ENCODE measurements at regions not wholly inside any gene's neighbourhood (a gene's known extent, or its start where the extent isn't known, plus 50 kb on each side); places are given as distances from the start of the nearest gene placed in this dataset.

GRCh38 chr3:14274612-14274936 is 96.0 kb downstream of the LSM3 start:
- Histone ChIP-seq H3K4me3 (ENCODE audit: low read length) (no peak overlapping the region), H3K27ac (ENCODE audit: low read depth, low read length) (no peak overlapping the region), H3K27me3 (ENCODE audit: control insufficient read depth, insufficient read depth, low read length, poor library complexity, severe bottlenecking) (no peaks in the 10 kb centered on the region), H3K36me3 (ENCODE audit: control insufficient read depth, insufficient read depth, low read length) (no peaks in the 10 kb centered on the region), H3K4me1 (ENCODE audit: control insufficient read depth, insufficient read depth, low read length) (peaks cover 7% of the 10 kb centered on the region), H3K9me3 (ENCODE audit: control insufficient read depth, low read length) (no peaks in the 10 kb centered on the region), H3K9ac (ENCODE audit: extremely low read depth, low read length, poor library complexity, severe bottlenecking) (no peak overlapping the region)
- Mint-ChIP-seq H3K4me1 (peaks cover 31% of the 10 kb centered on the region), H3K9me3 (peaks cover under 1% of the 10 kb centered on the region), H3K27ac (peak overlapping the region; percentile 50), H3K4me3 (no peak overlapping the region), H3K27me3 (ENCODE audit: insufficient read depth) (peaks cover 6% of the 10 kb centered on the region), H3K36me3 (ENCODE audit: low read depth) (no peaks in the 10 kb centered on the region)
- 88 to 92% methylated on average over 4 to 6 of the region's 6 CpGs for WGBS, 2 experiments (ENCODE audit: insufficient coverage in 1 of 2, insufficient read length in 1 of 2)
- peak; percentile 72 for DNase-seq
- no peak for TF ChIP-seq CTCF (conservative IDR thresholded peaks at IDR 0.05)

DNA sequence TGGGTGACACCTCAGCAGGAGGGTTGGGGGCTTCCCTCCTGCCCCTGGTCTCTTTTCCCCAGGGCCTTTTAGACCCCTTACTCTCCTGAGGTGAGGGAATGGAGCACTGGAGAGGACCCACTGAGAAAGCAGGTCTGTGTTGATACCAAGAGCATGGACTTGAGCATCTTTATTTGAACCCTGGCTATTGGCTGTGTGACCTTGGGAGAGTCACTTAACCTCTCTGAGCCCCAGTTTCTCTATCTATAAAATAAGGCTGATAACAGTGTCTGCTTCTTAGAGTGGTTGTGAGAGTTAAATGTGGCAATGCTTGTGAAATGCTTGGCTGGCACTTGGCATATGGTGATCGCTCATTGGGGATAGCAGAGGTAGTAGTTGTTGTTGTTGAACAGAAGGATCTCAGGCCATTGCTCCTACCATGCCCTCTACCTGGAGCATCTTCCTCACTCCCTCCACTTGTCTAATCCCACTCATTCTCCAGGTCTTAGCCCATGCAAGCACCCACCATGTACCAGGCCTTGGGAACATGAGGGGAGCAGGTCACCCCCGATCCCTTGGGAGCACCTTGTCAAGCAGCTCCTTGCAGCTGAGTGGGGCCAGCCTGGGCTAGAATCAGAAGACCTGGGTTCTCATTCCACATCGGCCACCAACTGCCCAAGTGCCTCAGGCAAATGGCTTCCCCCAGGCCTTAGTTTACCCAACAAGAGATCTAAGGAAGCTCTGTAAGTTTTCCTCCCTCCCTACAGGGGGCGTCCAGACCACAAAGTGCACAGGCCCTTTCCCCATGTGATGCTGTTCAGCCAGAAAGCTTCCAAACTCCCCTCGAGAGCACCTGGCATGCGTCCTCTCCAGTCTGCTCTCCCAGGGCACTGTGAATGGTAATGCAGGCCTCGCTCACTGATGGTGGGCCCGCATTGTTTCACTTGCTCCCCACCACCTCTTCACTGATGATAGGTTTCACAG is 96.7 kb downstream of the LSM3 start:
- peaks cover 7% of the 10 kb centered on the region for H3K27me3 Mint-ChIP-seq (ENCODE audit: insufficient read depth)
- DNase-seq: peak; percentile 78
- H3K27ac Mint-ChIP-seq: peak overlapping the region; percentile 75
- 84 to 100% methylated on average over 4 to 8 of the region's 8 CpGs for WGBS, 2 experiments (ENCODE audit: insufficient coverage in 1 of 2, insufficient read length in 1 of 2)
- peak; percentile 81 for TF ChIP-seq CTCF (conservative IDR thresholded peaks at IDR 0.05)
- no peak overlapping the region for H3K4me3 ChIP-seq (ENCODE audit: low read length)
- no peaks in the 10 kb centered on the region for H3K9me3 ChIP-seq (ENCODE audit: control insufficient read depth, low read length)
- no peak overlapping the region for H3K27ac ChIP-seq (ENCODE audit: low read depth, low read length)
- H3K4me1 ChIP-seq (ENCODE audit: control insufficient read depth, insufficient read depth, low read length): peaks cover 7% of the 10 kb centered on the region
- no peaks in the 10 kb centered on the region for H3K27me3 ChIP-seq (ENCODE audit: control insufficient read depth, insufficient read depth, low read length, poor library complexity, severe bottlenecking)
- H3K9me3 Mint-ChIP-seq: no peaks in the 10 kb centered on the region
- no peaks in the 10 kb centered on the region for H3K36me3 Mint-ChIP-seq (ENCODE audit: low read depth)
- H3K36me3 ChIP-seq (ENCODE audit: control insufficient read depth, insufficient read depth, low read length): no peaks in the 10 kb centered on the region
- peaks cover 31% of the 10 kb centered on the region for H3K4me1 Mint-ChIP-seq
- H3K9ac ChIP-seq (ENCODE audit: extremely low read depth, low read length, poor library complexity, severe bottlenecking): no peak overlapping the region
- H3K4me3 Mint-ChIP-seq: no peak overlapping the region

GRCh38 chr3:14275962-14276909 is 97.6 kb downstream of the LSM3 start:
- Histone ChIP-seq H3K4me1 (ENCODE audit: control insufficient read depth, insufficient read depth, low read length) (peaks cover 7% of the 10 kb centered on the region), H3K27me3 (ENCODE audit: control insufficient read depth, insufficient read depth, low read length, poor library complexity, severe bottlenecking) (no peaks in the 10 kb centered on the region), H3K9me3 (ENCODE audit: control insufficient read depth, low read length) (no peaks in the 10 kb centered on the region), H3K27ac (ENCODE audit: low read depth, low read length) (no peak overlapping the region), H3K4me3 (ENCODE audit: low read length) (no peak overlapping the region), H3K9ac (ENCODE audit: extremely low read depth, low read length, poor library complexity, severe bottlenecking) (no peak overlapping the region), H3K36me3 (ENCODE audit: control insufficient read depth, insufficient read depth, low read length) (no peaks in the 10 kb centered on the region)
- Mint-ChIP-seq H3K27ac (no peak overlapping the region), H3K9me3 (no peaks in the 10 kb centered on the region), H3K27me3 (ENCODE audit: insufficient read depth) (peaks cover 10% of the 10 kb centered on the region), H3K4me1 (peaks cover 28% of the 10 kb centered on the region), H3K4me3 (no peak overlapping the region), H3K36me3 (ENCODE audit: low read depth) (no peaks in the 10 kb centered on the region)
- no peak for TF ChIP-seq CTCF (conservative IDR thresholded peaks at IDR 0.05)
- WGBS, 2 experiments (ENCODE audit: insufficient coverage in 1 of 2, insufficient read length in 1 of 2): 92 to 96% methylated on average over 5 to 12 of the region's 12 CpGs
- no peak for DNase-seq
